ENCODE measurements at regions not wholly inside any gene's neighbourhood (a gene's known extent, or its start where the extent isn't known, plus 50 kb on each side); places are given as distances from the start of the nearest gene placed in this dataset.

GRCh38 chr15:20646529-20647142 is 105.0 kb upstream of the GOLGA6L6 start:
- DNase-seq: no peak
- WGBS, 5 donors: 68 to 83% (median 72%) methylated on average over 7 of the region's 7 CpGs
- intact Hi-C loops (cut with DNase I; ENCODE audit: low total_unique reads): no loop called here
- no peaks in the 10 kb centered on the region for H3K36me3 ChIP-seq
- peaks cover 0 to 5% (median 0%) of the 10 kb centered on the region in 3 donors for H3K27me3 ChIP-seq
- H3K27ac ChIP-seq: no peak overlapping the region
- no peaks in the 10 kb centered on the region for H3K4me1 ChIP-seq
- no peak overlapping the region for H3K4me3 ChIP-seq
- peaks cover 0 to 4% (median 0%) of the 10 kb centered on the region in 4 donors for H3K9me3 ChIP-seq
- no peak for TF ChIP-seq CTCF (IDR thresholded peaks at IDR 0.05)
- TF ChIP-seq EP300 (IDR thresholded peaks at IDR 0.05): no peak
- no peak for TF ChIP-seq POLR2AphosphoS5 (IDR thresholded peaks at IDR 0.05)
- TF ChIP-seq POLR2A (IDR thresholded peaks at IDR 0.05): no peak

GRCh38 chr15:20645956-20646355 is 104.4 kb upstream of the GOLGA6L6 start:
- no peaks in the 10 kb centered on the region for H3K36me3 ChIP-seq
- no peaks in the 10 kb centered on the region for H3K4me1 ChIP-seq
- intact Hi-C loops (cut with DNase I; ENCODE audit: low total_unique reads): no loop called here
- H3K4me3 ChIP-seq: no peak overlapping the region
- TF ChIP-seq CTCF (IDR thresholded peaks at IDR 0.05) (no peak), POLR2AphosphoS5 (IDR thresholded peaks at IDR 0.05) (no peak), EP300 (IDR thresholded peaks at IDR 0.05) (no peak), POLR2A (IDR thresholded peaks at IDR 0.05) (no peak)
- peaks cover 0 to 5% (median 0%) of the 10 kb centered on the region in 3 donors for H3K27me3 ChIP-seq
- H3K9me3 ChIP-seq: peaks cover 0 to 4% (median 0%) of the 10 kb centered on the region in 4 donors
- no peak overlapping the region for H3K27ac ChIP-seq
- DNase-seq: no peak
- WGBS, 5 donors: 49 to 62% (median 57%) methylated on average over 5 of the region's 5 CpGs

- 61 to 74% (median 70%) methylated on average over 3 of the region's 3 CpGs for WGBS, 5 donors
- Histone ChIP-seq H3K4me3 (no peak overlapping the region), H3K9me3 (peaks cover 0 to 4% (median 0%) of the 10 kb centered on the region in 4 donors), H3K4me1 (no peaks in the 10 kb centered on the region), H3K27ac (no peak overlapping the region), H3K36me3 (no peaks in the 10 kb centered on the region), H3K27me3 (peaks cover 0 to 5% (median 0%) of the 10 kb centered on the region in 3 donors)
- TF ChIP-seq EP300 (IDR thresholded peaks at IDR 0.05): no peak
- no peak for TF ChIP-seq POLR2AphosphoS5 (IDR thresholded peaks at IDR 0.05)
- no peak for TF ChIP-seq CTCF (IDR thresholded peaks at IDR 0.05)
- no peak for TF ChIP-seq POLR2A (IDR thresholded peaks at IDR 0.05)
- intact Hi-C loops (cut with DNase I; ENCODE audit: low total_unique reads): no loop called here
- no peak for DNase-seq
Measured at GRCh38 chr15:20644896-20645295, 103.3 kb upstream of the GOLGA6L6 start.

GRCh38 chr15:20643829-20644425 is 102.3 kb upstream of the GOLGA6L6 start:
- DNase-seq: no peak
- WGBS, 5 donors: 58 to 74% (median 64%) methylated on average over 3 of the region's 3 CpGs
- H3K27ac ChIP-seq: no peak overlapping the region

More at GRCh38 chr15:20643829-20644425, 102.3 kb upstream of the GOLGA6L6 start:
- Histone ChIP-seq H3K4me1 (no peaks in the 10 kb centered on the region), H3K9me3 (peaks cover 0 to 4% (median 0%) of the 10 kb centered on the region in 4 donors), H3K4me3 (no peak overlapping the region), H3K36me3 (no peaks in the 10 kb centered on the region), H3K27me3 (peaks cover 0 to 5% (median 0%) of the 10 kb centered on the region in 3 donors)
- intact Hi-C loops (cut with DNase I; ENCODE audit: low total_unique reads): no loop called here
- no peak for TF ChIP-seq CTCF (IDR thresholded peaks at IDR 0.05)
